ENCODE measurements at regions not wholly inside any gene's neighbourhood (a gene's known extent, or its start where the extent isn't known, plus 50 kb on each side); places are given as distances from the start of the nearest gene placed in this dataset.

- H3K4me3 ChIP-seq (replicated peaks; ENCODE audit: low read depth, low read length), result no peak overlapping the region
- H3K27me3 ChIP-seq (replicated peaks; ENCODE audit: control insufficient read depth, insufficient read depth, low read length), result no peaks in the 10 kb centered on the region
- H3K36me3 ChIP-seq (ENCODE audit: control insufficient read depth, insufficient read depth, low read length), result no peaks in the 10 kb centered on the region
- DNase-seq (ENCODE audit: extremely low read depth, insufficient read length), result no peak
- TF ChIP-seq CTCF (IDR thresholded peaks at IDR 0.05; ENCODE audit: insufficient read depth, low read length, poor library complexity, severe bottlenecking), result no peak
Measured at GRCh38 chr15:36067483-36068274, 511.7 kb upstream of the CDIN1 start.

GRCh38 chr15:36075333-36075732 lies 504.1 kb upstream of the CDIN1 start:
- Histone ChIP-seq H3K36me3 (ENCODE audit: control insufficient read depth, insufficient read depth, low read length) (no peaks in the 10 kb centered on the region), H3K4me3 (replicated peaks; ENCODE audit: low read depth, low read length) (no peak overlapping the region), H3K27me3 (replicated peaks; ENCODE audit: control insufficient read depth, insufficient read depth, low read length) (no peaks in the 10 kb centered on the region)
- DNase-seq (ENCODE audit: extremely low read depth, insufficient read length), result no peak
- TF ChIP-seq CTCF (IDR thresholded peaks at IDR 0.05; ENCODE audit: insufficient read depth, low read length, poor library complexity, severe bottlenecking), result no peak

- no peaks in the 10 kb centered on the region for H3K36me3 ChIP-seq (ENCODE audit: control insufficient read depth, insufficient read depth, low read length)
- DNase-seq (ENCODE audit: extremely low read depth, insufficient read length), result no peak
- H3K27me3 ChIP-seq (replicated peaks; ENCODE audit: control insufficient read depth, insufficient read depth, low read length), result no peaks in the 10 kb centered on the region
- no peak for TF ChIP-seq CTCF (IDR thresholded peaks at IDR 0.05; ENCODE audit: insufficient read depth, low read length, poor library complexity, severe bottlenecking)
- H3K4me3 ChIP-seq (replicated peaks; ENCODE audit: low read depth, low read length), result no peak overlapping the region
Measured at GRCh38 chr15:36079021-36079420, 500.4 kb upstream of the CDIN1 start.

- Histone ChIP-seq H3K4me3 (replicated peaks; ENCODE audit: low read depth, low read length) (no peak overlapping the region), H3K36me3 (ENCODE audit: control insufficient read depth, insufficient read depth, low read length) (no peaks in the 10 kb centered on the region), H3K27me3 (replicated peaks; ENCODE audit: control insufficient read depth, insufficient read depth, low read length) (no peaks in the 10 kb centered on the region)
- DNase-seq (ENCODE audit: extremely low read depth, insufficient read length), result no peak
- TF ChIP-seq CTCF (IDR thresholded peaks at IDR 0.05; ENCODE audit: insufficient read depth, low read length, poor library complexity, severe bottlenecking), result no peak
Measured at GRCh38 chr15:36080759-36081158, 498.7 kb upstream of the CDIN1 start.

- no peak for DNase-seq (ENCODE audit: extremely low read depth, insufficient read length)
Measured at GRCh38 chr15:36090286-36090946, 489.0 kb upstream of the CDIN1 start.

More at GRCh38 chr15:36090286-36090946, 489.0 kb upstream of the CDIN1 start:
- no peak for TF ChIP-seq CTCF (IDR thresholded peaks at IDR 0.05; ENCODE audit: insufficient read depth, low read length, poor library complexity, severe bottlenecking)
- no peaks in the 10 kb centered on the region for H3K27me3 ChIP-seq (replicated peaks; ENCODE audit: control insufficient read depth, insufficient read depth, low read length)
- H3K4me3 ChIP-seq (replicated peaks; ENCODE audit: low read depth, low read length), result no peak overlapping the region
- H3K36me3 ChIP-seq (ENCODE audit: control insufficient read depth, insufficient read depth, low read length), result no peaks in the 10 kb centered on the region
